ENCODE measurements at regions not wholly inside any gene's neighbourhood (a gene's known extent, or its start where the extent isn't known, plus 50 kb on each side); places are given as distances from the start of the nearest gene placed in this dataset.

GRCh38 chr12:132424811-132425210, 65.1 kb upstream of the FBRSL1 start:
- DNase-seq (ENCODE audit: low read depth in 2 of 2) = no peak

DNA sequence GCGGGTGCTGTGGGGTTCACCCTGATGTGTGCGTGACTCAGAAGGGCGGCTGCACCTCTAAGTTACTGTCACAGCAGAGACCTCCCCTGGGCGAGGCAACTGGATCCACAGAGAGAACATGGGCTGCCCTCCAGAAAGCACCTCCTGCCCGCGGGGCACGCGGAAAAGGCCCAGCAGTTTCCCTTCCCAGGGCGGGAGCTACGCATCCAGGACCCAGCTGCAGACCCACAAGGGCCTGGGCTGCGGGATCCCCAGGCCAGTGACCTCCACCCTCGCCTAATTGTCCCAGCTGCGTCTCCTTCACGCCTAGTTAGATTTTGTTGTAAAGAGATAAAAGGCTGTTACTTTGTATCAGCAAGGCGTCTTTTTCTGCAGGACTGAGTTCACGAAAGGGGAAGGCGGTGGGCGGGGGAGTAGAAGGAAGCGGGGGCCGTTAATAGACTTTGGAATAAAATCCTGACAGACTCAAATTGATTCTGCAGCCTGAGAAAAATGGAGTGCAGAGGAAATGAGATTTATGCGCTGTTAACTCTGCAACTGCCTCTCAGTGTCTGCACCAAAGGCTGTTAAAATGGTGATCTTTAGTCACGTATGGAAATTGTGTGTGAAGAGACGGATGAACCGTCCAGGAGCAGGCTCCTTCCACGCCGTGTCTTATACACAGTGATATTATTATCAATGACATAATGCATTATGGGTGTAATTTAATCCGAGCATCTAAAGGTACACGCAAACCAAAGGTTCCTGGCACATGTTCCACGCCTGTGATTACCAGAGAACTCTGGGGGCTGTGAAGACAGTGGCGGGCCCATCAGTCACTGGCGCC, 65.9 kb upstream of the FBRSL1 start:
- no peak for DNase-seq (ENCODE audit: low read depth in 2 of 2)

- DNase-seq (ENCODE audit: low read depth in 2 of 2) = no peak
Measured at GRCh38 chr12:132423251-132423819, 66.6 kb upstream of the FBRSL1 start.

GRCh38 chr12:132422381-132423043, 67.4 kb upstream of the FBRSL1 start:
- no peak for DNase-seq (ENCODE audit: low read depth in 2 of 2)

- DNase-seq (ENCODE audit: low read depth in 2 of 2) = no peak
Measured at GRCh38 chr12:132422040-132422380, 67.9 kb upstream of the FBRSL1 start.

DNA sequence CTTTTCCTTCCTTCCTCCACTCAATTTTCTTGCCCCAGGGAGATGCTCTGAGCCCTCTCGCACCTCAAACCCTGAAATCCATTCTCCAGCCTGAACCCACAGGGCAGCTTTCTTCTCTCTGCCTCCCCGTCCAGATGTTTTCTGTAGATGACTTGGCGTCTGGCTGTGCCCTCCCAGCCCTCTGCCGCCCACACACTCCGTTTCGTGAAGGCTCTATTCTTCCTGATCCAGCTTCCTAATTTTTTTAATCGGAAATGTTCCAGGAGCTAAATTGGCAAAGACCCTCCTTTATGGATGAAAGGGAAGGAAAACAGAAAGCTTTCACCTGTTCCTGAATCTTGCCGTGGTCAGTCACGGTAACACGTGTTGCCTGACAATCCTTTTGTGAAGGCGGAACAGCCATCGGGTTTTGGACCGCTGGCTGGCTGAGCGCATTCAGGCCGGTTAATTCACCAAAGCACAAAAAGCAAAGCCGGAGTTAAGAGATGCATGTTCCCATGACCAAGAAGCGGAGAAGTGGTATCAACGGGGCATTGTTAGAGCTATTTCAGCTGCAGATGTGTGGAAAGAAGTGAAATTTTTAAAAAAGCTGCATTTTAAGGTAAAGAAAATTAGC, 70.2 kb upstream of the FBRSL1 start:
- no peak for DNase-seq (ENCODE audit: low read depth in 2 of 2)

GRCh38 chr12:132418393-132418925, 71.5 kb upstream of the FBRSL1 start:
- DNase-seq (ENCODE audit: low read depth in 2 of 2) = no peak

- DNase-seq (ENCODE audit: low read depth in 2 of 2) = no peak
Measured at GRCh38 chr12:132417741-132418140, 72.2 kb upstream of the FBRSL1 start.

DNA sequence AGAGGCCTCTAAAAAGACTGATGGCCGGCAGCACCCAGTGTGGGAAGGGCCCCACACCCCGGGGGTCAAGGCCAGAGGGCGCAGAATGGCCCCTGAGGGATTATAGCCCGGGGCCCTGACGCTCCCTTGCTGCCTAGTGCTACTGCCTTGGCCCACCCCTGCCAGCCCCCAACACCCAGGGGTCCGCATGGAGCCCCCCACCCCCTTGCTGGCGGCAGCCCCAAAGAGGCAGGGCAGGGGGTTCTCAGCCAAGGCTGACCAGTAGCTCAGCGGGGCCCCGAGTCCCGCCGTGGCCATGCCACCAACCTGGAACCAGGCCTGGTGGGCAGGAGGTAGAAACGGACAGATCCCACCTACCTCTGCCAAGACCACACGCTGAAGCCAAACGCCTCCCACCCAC, 73.1 kb upstream of the FBRSL1 start:
- no peak for DNase-seq (ENCODE audit: low read depth in 2 of 2)

DNA sequence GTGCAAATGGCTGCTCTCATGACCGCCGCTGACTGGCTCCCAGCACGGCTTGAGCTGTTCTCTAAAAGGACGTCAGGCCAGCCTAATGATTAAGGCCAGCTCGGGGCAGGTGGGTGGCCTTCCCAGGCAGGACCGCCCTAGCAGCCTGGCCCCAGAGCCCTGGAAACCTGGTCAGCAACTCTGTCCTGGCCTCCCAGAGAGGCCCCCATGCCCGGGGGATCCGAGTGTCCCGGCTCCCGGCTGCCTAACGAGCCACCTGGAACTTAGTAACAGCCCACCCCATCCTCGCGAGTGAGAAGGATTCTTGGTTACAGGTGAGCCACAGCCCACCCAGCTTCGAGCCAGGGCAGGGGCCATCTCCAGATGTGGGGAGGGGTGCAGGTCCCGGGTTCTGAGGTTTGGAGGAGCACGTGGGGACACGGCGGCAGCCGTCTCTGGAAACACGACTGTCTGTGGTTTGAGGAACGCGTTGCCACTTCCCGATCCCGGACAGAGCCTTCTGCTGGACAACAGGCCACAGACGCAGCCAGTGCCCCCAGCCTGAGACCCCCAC, 73.8 kb upstream of the FBRSL1 start:
- DNase-seq (ENCODE audit: low read depth in 2 of 2) = no peak

DNA sequence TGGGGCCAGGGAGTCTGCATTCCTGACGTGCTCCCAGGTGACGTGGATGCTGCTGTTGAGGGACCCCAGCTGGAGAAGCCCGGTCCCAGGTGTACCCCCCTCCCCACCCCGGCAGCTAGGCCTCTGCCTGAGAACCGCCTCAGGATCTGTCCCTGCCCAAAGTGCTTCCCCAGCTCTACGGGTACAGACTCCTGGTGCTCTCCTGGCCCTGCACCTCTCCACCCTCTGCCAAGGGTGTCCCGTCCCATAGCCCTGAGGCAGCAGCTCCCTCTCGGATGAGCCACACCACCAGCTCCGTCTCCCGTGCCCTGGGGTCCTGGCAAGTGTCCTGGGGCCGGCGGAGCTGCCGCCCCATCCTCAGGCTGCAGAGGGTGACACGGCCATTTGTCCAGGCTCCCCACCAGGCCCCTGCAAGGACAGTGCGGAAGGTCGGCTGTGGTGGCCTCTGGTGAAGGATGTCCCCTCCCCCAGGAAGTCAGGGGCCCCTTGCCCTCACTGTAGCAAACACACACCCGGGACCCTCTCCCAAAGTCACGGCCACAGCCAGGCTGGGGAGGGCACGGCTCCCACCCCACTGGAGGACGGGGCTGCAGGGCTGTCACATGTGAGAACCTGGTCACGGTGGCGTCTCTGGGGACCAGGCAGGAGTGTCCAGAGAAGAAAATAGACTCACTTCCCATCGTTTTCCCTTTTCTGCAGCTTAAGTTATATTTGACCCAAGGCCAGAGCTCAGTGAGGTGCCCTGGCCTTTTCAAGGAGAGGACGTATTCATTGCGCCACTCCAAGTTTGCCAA, 74.4 kb upstream of the FBRSL1 start:
- DNase-seq (ENCODE audit: low read depth in 2 of 2) = no peak

GRCh38 chr12:132414634-132415326, 75.2 kb upstream of the FBRSL1 start:
- peak; percentile 55 to 58 for DNase-seq (ENCODE audit: low read depth in 2 of 2)

GRCh38 chr12:132413931-132414588, 75.9 kb upstream of the FBRSL1 start:
- DNase-seq (ENCODE audit: low read depth in 2 of 2) = no peak

GRCh38 chr12:132411457-132411856, 78.5 kb upstream of the FBRSL1 start:
- no peak for DNase-seq (ENCODE audit: low read depth in 2 of 2)

DNA sequence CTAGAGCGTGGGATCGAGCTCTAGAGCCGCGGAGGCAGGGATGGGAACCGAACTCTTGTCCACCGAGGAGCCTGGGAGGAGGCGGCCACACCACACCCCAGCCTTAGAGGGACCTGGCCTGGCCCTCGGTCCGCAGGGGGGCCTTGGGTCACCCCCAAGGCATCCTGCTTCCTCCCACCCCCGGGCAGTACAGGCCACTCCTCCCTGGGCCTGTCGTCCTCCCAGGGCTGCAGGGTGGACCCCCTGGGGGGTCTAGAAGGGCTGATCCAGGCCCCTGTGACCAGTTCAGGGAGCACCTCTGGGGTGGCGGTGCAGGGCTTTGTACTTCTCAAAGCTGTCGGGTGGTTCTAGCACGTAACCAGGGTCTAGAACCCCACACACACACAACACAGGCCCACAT, 79.1 kb upstream of the FBRSL1 start:
- no peak for DNase-seq (ENCODE audit: low read depth in 2 of 2)

DNA sequence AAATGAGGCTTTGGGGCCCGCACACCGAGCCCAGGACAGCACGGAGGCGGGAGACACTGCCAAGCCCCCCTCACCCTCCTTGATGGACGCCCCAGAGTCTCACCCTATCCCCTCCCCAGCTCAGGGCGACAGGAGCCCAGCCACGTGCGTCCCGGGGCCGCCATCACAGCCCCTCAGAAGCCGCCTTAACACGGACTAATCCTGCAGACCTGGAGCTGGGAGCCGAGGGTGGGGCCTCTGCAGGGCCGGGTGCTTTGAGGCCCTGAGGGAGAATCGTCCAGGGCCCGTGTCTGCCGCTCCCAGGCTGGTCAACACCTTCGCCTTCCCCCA, 79.7 kb upstream of the FBRSL1 start:
- no peak for DNase-seq (ENCODE audit: low read depth in 2 of 2)

DNA sequence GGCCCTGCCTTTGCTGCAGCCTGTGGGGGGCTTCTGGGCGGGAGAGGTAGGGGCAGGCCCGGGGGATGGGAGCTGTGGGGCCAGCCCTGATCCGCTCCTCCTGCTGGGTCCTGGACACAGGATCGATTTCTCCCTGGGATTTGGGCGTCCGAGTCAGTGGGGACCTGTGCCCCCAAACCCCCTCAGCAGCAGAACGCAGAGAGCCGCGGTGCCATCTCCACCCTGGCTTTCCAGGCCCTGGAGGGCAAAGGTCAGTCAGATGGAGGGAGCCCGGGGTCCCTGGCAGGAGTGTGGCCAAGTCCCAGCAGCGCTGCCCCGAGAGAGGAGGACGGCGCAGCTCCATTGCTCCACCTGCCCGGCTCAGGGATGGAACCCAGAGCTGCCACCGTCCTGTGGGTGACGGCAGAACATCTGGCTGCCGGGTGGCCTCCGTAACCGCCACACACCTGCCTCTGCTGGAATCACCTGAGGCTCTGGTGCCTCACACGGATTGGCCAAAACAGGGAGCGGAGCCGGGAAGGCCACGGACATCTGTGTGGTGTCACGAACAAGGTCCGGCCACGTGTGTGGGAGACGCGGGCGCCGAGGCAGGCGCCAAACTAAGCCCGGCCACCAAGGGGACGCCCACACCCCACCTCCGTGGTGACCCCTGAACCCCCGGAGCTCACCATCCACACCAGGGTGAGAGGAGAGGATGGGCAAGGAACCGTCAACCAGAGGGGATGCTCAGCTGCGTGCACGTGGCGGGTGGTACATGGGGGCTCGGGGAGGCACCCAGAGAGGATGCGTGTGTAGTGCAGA, 80.3 kb upstream of the FBRSL1 start:
- no peak for DNase-seq (ENCODE audit: low read depth in 2 of 2)

- DNase-seq (ENCODE audit: low read depth in 2 of 2) = no peak
Measured at GRCh38 chr12:132408626-132409494, 79.5 kb upstream of the GALNT9 start.

- DNase-seq (ENCODE audit: low read depth in 2 of 2) = no peak
Measured at GRCh38 chr12:132407992-132408391, 78.6 kb upstream of the GALNT9 start.

Measured in stimulated activated CD8-positive, alpha-beta memory T cell treated with anti-CD3 and anti-CD28 coated beads, Interleukin-15, amount 100 ng/mL, for 48 hours (primary cell).